H1 (cell line): ENCODE measurements at regions not wholly inside any gene's neighbourhood (a gene's known extent, or its start where the extent isn't known, plus 50 kb on each side); places are given as distances from the start of the nearest gene placed in this dataset.

ENCODE experiments used
- SRF ChIP-seq: IDR thresholded peaks from 2 replicates; pipeline ENCODE4 v1.6.1; 2011; ENCODE audit warnings: mild to moderate bottlenecking, low read depth, low read length, moderate library complexity

GRCh38 chr10:31604096-31604495, 285.1 kb downstream of the ZEB1 start (continued):
- TF ChIP-seq SRF, result no peak
